GM12873 (cell line): ENCODE measurements at regions not wholly inside any gene's neighbourhood (a gene's known extent, or its start where the extent isn't known, plus 50 kb on each side); places are given as distances from the start of the nearest gene placed in this dataset.

Experiments used
- CTCF ChIP-seq: IDR thresholded peaks from 2 replicates; pipeline ENCODE4 v1.5.1; 2012; ENCODE audit warnings: low read depth, mild to moderate bottlenecking, moderate library complexity, low read length, control low read depth; ENCODE audit not compliant: insufficient read depth; ENCODE audit errors: missing control alignments

GRCh38 chr2:105574796-105575344 lies 169.8 kb upstream of the NCK2 start:
- no peak for TF ChIP-seq CTCF

- no peak for TF ChIP-seq CTCF
Observed at GRCh38 chr2:105573910-105574655, 170.6 kb upstream of the NCK2 start.

GRCh38 chr2:105573490-105573889 lies 171.2 kb upstream of the NCK2 start:
- TF ChIP-seq CTCF: no peak

GRCh38 chr2:105571445-105571987 lies 172.7 kb upstream of the FHL2 start:
- no peak for TF ChIP-seq CTCF

GRCh38 chr2:105570757-105571156 lies 171.9 kb upstream of the FHL2 start:
- no peak for TF ChIP-seq CTCF

GRCh38 chr2:105570326-105570725 lies 171.5 kb upstream of the FHL2 start:
- TF ChIP-seq CTCF: no peak

- no peak for TF ChIP-seq CTCF
Observed at GRCh38 chr2:105569606-105570005, 170.8 kb upstream of the FHL2 start.
